GM03348 (cell line): ENCODE measurements at regions not wholly inside any gene's neighbourhood (a gene's known extent, or its start where the extent isn't known, plus 50 kb on each side); places are given as distances from the start of the nearest gene placed in this dataset.

Experiments used
- DNase-seq: peaks from one replicate; pipeline ENCODE4 v3.0.0; 2012; ENCODE audit warnings: low spot score

DNA sequence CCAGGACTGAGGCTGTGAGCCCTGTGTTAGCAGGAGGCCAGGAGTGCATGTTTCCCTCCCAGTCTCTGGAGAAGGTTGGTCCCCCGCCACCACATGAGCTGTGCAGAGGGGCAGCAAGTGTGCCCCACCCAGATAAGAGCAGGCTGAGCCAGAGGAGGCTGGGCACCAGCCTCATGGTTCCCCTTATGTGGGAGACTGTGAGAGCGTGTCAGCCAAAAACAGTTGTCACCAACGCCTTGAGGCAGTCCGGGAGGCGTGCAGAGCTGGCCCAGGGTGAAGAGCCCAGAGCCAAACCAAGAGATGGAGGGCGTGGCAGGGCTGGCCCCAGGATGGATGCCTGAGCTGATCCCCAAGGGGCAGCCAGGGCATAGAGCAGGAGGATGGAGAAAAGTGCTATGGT is 128.7 kb upstream of the GLI2 start:
- DNase-seq, result peak; percentile 67

DNA sequence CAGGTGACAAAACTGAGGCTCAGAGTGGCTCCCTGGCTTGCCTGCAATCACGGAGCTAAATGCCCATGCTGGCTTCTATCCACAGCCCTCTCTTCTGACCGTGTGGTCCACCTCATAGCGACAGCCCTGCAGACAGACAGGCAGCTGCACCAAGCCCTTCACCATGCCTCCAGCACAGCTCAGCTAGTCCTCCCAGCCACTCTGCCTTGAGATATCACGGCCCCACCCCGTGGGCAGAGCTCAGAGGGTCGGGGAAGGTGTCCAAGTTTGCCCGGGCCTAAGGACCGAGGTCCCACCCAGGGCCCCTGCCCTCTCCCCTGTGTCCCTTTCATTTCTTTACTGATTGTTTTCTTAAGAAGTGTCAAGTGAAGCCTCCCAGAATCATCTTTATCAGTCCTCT is 128.2 kb upstream of the GLI2 start:
- no peak for DNase-seq

DNA sequence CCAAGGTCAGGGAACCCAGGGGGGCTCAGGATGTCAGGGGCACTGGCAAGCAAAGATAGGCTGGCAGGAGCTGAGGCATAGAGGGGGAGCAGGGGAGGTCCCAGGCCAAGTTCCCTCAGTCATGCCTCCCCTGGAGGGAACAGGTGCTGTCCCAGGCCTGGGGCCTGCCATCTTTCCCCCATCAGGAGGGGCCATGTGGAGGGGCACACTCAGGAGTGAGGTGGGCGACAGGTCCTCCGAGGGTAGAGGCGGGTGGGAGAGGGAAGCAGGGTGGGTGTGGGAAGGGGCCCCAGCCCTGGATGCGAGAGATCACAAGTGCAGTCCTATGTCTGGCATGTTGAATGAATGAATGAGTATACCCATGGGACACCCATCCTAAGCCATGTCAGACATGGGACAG is 127.7 kb upstream of the GLI2 start:
- DNase-seq, result no peak

DNA sequence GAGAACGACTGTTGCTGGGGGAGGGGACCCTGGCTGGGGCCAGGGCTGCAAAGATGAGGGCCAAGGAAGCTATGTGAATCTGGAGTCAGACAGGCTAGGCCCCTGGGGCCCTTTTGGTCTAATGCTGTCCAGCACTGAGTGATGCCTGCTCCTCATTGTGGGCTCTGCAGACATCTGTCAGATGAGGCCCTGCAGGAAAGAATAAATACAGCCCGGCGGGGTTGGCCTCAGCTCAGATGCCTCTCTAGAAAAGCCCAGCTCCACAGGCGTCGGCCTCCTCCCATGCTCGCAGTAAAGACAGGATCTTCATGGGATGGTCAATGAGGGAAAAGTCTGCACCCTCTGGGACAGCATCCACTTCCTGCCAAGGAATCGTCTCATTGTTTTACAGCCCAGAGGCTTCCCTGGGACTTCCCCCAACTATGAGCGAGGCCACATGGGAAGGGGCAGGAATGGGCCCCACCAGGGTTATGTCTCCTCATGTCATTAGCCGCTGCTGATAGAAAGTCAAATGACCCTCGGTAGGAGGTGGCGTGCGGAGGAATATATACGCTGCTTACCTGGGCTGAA is 125.8 kb upstream of the GLI2 start:
- DNase-seq, result no peak

DNA sequence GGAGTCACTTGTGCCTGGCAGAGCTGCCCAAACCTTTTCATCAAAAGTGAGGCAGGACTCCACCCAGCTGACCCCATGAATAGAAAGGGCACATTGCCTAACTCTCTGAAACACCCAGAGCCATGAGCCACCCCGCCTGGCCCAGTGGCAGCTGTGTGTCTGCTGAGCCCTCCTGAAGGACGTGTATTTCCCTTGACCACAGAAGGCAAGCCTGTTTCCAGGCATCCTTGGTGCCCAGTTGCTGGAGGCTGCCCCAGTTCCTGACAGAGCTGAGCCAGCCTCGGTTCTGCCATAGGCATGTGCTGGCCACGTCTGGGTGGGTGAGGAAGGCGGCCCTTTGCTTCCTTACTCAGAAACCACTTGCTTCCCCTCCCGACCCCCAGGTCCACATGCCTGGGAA is 124.7 kb upstream of the GLI2 start:
- no peak for DNase-seq

DNA sequence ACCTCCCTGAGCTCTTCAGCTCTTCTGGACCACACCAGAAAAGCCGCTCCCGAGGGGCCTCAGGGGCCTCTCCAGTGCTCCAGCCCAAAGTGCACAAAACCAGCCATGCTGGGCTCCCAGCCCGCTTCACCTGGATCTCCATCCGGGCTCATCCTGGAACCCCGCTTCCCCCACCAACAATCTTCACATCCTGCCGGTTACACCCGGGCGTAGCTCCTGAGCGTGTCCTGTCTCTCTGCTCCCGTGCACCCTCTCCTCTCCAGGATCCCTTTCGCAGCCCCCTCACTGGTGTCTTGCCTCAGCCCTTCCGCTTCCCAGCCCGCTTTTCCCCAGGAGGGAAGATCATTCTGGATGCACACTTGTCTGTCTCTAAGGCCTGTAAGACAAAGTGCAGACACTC is 123.7 kb upstream of the GLI2 start:
- no peak for DNase-seq

DNA sequence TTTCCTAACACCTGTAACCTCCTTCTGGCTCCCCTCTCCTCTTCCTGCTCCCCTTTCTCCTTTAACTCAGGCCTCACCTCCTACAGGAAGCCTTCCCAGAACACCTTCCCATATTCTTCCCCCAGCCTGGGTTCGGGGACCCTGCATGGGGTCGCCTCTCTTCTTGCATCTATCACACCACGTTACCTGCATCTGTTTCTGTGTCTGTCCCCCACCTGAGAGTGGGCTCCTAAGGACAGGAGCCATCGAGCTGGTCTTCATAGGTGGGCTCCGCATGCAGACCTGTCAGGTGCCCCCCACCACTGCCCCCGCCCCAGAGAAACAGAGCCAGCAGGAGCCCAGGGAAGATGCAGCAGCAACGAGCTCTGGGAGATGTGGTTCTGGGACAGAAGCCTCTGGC is 123.2 kb upstream of the GLI2 start:
- no peak for DNase-seq

DNA sequence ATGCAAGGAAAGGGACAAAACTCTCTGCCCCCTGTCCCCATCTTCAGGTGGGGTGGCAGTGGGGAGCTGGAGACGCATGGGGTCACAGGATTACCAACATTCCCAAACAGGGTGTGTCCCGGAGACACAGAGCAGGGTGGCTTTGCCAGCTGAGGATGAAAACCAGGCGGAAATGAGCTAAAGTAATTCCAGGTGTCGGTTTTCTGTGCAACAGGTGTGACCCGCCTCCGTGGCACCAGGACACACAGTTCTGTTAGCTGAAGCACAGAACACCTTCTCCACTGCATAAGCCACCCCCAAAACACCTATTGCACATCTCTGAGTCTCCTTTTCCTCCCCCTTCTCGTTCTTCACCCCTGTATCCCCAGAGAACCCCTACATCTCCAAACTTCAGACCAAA is 122.7 kb upstream of the GLI2 start:
- no peak for DNase-seq

DNA sequence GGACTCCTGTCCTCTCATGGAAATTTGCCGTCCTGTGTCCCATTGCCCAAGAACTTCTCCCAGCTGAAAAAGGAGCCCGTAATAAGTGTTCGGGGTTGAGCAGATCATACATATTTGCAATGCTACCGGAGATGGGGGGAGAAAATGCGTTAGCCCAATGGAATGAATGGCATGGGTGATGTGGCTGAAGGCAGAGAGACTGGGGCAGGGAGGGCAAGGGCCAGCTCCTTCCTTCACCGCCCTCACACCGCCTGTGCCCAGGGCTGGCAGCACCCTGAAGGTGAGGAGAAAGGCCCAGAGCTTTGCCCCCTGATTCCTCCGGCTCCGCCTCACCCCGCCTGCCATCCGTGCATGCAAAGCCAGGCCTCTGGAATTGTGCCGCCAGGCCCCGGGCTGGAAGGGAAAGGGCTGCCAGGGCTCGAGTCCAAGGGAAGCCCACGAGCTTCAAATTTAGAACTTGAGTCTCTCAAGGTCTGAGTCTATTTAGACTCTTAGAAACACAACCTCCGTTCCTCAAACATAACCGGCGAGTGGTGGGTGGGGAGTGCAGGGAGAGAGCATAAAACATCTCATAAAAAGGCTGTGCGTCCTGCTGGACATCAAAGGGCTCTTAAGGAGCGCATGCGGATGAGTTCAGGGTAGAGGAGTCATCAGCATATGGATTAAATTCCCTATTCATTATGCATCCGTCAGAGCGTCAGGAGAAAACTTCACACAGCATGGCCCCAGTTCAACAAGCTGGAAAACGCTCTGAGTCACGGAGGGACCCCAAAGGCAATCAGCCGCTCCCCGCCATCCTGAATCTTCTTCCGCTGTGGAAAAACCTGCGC is 121.7 kb upstream of the GLI2 start:
- DNase-seq, result peak; percentile 93

DNA sequence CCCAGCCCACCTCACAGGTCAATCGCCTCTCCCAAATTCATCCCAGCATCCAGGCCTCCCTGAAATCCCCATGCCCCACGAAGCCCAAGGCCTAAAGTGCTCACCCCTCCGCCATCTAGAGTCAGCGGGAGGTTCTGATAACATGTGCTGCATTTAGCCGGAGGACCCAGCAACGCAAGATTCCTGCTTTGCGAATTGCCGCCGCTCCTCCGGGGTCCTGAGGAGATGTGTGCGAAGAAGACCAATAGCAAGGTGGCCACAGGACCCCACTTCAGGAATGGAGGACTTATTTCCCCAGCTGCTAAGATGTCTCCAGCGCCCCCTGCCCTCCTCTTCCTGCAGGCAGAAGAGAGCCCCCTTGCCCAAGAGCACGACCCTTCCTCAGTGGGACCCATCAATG is 120.8 kb upstream of the GLI2 start:
- no peak for DNase-seq

DNA sequence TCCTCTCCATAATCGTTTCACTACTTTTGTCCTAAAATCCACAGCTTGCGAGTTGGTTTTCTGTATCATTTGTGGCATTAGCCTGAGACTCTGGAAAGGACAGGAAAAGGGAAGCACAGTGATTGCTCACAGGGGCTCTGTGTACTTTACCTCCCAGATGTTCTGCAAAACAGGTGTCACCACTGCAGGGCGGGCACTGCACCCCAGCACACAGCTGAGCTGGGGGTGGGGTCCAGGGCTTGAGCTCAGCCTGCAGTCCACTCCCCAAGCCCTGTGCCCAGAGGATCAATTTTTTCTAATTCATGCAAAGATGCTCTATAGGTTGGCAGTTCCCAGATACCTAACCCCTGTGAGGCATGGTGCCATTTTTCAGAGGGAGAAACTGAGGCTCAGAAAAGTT is 119.4 kb upstream of the GLI2 start:
- no peak for DNase-seq

DNA sequence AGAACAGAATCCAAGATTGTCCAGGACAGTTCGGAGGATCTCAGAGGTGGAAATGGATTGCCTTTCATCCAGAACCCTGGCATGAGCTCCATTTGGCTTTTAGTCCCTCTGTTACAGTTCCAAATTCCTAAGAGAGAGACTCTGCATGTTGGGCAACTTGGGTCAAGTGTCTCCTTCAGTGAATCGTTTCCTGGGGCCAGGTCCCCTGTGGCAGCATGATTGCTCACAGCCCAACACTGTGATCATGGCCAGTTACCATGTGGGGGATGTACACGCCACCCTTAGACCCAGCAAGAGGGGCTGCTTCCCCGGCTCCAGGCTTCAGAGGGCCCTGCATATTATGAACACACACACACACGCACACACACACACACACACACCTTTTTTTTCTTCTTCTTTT is 118.6 kb upstream of the GLI2 start:
- peak; percentile 57 for DNase-seq

DNA sequence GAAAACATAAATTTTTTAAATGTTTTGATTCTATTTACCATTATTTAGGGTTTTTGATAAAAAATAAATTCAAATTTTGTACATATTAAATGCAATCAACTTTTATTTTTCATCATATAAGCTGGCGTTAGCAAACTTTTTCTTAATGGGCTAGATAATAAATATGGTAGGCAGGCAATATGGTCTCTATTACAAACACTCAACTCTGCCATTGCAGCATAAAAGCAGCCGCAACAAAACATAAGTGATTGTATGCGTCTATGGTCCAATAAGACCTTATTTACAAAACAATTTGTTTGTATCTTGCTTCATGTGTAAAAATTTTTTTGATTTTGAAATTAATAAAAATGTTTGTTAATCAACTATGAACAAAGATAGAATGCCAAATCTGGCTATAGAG is 116.8 kb upstream of the GLI2 start:
- DNase-seq, result no peak

DNA sequence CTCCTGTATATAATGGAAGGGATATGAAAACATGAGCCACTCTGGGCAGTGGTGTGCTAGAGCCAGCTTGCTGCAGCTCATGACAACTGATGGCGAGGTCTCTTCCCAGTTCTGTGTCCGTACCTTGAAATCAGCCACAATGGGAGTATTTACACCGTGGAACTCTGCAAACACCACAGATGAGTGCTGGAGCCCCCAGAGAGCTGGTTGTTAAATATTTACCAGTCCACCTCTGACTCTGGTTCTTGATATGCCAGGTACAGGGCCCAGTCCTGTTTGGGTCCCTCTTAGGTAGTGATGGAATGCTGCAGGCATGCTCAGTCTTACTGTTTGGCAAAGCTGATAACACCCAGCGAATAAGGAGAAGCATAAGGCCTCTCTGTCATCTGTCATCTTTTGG is 116.1 kb upstream of the GLI2 start:
- no peak for DNase-seq

DNA sequence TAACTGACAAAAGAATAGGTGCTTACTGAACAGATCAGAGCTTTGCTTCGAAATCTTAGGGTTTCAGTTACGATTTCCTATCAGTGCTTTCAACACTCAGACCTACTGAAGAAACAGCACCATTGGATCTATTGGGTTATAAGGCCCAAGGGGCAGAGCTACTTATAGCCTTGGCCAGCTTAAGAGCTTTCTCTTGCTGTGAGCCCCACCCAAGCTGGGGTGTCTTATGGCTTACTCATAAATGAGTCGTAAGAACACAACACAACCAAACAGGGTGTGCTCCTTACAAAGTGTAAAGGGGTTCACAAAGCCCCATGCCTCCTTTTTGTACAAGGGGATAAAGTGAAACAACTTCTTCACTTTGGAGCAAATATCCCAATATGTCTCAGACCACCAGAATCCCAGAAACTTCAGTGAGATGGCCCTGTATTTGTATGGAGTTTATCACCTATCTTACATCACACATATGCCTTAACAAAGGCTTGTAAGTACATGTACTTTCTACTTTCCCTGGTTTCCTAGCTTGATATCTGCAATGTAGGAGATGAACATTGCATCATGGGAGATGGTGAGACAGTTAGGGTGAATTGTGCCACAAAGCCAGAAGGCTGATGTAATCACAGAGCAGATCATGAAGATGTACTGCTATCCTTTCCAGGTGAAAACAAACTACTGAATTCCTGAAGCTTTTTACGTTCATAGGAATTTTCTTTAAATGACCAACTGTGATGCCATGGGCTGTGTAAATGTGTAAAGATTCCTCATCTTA is 115.5 kb upstream of the GLI2 start:
- DNase-seq, result peak; percentile 52

DNA sequence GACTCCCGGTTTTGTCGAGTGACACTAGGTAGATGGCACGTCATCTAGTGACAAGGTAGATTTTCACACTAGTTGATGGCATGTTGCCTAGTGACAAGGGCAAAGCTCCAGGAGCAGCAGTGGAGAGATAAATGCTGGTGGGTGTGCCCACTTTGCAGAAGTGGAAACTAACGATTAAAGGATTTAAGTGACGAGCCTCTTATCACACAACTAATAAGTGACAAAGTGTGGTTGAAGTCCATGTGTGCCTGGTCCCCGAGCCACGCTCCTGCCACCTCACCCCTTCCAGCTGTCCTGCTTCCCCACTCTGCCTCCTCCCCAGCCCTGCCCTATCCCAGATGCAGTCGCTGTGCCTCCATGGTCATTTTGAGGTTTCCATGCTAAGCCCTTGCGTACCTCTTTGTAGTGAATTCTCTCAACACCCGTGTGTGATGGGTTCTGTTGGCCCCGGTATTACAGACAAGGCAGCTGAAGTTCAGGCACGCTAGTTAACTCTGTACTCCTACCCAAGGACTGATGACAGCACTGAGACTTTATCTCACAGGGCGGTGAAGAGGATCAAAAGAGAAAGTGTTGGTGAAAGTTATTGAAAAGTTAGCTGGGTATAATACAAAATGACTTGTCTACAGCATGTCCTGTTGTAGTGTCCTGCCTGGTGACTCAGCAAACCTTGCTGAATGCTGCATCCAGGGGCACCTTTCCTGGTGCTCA is 113.4 kb upstream of the GLI2 start:
- no peak for DNase-seq

DNA sequence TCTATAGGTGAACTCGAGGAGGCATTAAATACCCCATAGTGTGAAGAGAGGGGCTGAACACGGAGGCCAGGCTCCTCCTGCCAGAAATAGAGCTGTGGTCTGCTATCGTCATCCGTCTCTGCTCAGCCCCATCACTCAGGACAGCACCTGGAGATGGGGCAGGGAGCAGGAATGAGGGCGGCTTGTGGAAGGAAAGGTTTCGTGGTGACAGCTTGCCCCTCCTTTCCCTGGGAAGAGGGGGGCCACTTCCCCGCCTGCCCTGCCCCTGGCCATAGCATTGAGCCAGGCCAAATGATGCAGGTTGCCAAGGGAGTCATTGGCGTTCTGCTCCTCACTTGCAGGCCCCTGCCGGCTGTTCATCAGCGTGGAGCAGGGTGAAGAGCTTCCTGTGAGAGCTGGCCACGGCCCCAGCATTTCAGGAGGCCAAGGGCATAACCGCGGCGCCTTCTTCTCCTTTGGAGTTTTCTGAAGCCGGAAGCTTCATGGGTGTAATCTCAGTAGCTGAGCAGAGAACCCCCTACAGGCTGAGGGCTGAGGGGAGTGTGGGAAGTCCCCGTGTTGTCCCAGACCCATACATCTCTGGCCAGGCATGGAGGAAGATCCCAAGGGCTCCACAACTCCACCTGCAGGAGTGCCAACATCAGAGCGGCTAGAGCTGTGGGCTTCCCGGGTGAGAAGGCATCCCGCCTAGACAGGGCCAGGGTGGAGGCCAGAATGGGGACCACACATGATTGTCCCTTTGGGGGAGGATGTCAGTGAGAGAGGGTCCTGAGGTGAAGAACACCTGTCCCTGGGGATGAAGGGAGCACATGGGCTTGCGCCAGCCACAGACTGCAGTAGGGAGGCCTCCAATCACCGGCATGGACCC is 112.5 kb upstream of the GLI2 start:
- DNase-seq, result no peak

DNA sequence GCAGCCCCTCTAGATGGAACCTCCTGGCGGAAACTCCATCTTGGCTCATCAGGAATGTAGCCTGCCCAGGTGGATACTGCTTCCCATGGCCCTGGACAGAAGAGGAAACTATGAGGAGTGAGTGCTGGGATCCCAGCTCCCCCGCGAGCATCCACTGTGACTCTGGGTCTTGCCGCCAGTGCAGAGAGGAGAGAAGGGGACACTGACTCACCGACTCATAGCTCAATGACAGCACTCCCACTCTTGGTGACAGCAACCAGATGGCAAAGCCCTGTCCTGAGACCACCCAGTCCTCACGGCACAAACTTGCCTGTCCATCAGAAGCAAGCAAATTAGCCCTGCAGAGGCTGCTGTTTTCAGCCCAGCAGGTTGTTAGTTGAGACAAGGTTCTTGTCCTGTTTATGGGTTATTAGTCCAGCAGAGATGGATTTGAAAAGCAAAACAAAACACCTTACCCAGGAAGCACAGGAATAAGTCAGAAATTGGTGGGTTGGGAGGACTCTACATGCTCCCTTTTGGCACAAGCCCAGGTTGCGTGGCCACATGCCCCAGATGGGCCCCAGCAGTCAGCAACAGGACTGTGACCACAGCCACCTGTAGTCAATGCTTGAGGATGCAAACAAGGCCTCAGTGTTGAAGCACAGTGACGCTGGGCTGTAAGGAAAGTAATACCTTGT is 111.5 kb upstream of the GLI2 start:
- no peak for DNase-seq

DNA sequence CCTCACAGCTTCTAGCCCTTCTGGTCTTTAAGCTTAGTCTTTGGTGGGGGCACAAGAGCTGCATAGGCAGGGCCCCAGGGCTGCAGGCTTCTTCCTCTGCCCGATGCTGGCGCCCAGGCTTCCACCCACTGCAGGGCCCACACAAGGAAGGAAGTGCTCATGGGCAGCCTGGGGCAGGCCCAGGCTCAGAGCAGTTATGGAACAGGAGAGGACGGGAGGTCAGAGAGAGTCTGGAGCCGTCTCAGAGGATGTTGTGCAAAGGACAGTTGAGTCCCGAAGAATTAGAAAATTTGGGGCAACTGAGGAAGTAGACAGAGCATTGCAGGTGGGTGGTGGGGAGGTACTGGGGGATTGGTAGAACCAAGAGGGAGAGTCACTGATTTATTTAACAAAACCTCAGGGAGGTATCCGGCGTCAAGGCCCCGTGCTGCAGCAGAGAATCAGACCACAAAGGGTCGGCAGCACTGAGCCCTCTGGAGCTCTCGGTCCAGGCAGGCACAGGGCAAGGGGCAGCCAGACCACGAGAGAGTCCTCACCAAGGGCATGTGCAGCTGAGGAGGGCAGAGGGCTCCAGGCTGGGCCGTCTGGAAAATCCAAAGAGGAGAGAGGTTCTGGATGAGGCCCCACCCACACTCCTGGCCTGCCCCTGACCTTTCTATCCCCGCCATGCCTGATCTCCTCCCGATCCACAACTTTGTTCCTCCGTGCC is 110.8 kb upstream of the GLI2 start:
- no peak for DNase-seq

DNA sequence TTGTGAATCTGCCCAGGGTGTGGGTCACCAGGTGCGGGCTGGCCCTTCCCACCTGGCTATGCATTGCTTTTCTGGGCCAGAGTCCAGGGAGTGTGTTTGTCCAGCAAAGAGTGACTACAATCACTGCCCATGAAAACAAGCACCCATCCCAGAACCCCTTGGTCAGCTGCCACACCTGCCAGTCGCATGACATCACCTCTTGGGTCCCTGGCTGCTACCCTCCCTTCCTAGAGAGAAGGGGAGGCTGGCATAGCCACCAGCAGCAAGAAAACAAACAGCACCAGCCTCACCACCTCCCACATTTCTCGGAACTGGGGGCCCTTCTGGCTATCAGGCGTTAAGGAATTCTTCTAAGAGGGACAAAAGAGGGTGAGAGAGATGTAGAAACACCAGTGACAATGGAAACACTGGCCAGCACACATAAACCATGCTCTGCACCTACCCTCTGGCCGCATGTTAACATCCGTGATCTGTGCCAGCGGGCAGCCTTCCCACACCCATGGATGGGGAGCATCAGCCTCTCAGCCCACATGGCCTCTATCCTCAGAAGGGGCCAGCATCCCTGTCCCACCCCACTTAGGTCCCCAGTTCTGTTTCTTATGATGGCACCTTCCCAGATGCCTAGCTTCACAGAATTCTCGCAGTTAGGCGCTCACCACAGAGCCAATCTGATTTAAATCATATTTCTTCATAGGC is 109.7 kb upstream of the GLI2 start:
- no peak for DNase-seq
